ENCODE measurements at regions not wholly inside any gene's neighbourhood (a gene's known extent, or its start where the extent isn't known, plus 50 kb on each side); places are given as distances from the start of the nearest gene placed in this dataset.

DNA sequence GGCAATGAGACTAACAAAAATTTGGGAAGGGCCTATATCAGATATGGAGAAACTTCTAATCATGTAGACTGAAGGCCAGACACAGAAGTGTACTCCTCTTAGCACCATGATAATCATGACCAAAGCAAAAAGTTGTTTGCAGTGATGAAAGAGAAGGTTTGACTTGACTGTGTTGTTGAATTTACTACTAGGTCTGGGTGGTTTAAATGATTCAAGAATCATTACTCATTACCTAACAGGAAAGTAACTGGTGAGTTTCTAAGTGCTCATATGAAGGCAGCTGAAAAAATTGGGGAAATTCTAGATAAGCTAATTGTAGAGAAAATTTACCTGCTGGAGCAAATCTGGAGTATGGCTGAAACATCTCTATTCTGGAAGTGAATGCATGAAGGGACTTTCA, 451.5 kb upstream of the SORCS1 start:
- TF ChIP-seq, protein P1, sequence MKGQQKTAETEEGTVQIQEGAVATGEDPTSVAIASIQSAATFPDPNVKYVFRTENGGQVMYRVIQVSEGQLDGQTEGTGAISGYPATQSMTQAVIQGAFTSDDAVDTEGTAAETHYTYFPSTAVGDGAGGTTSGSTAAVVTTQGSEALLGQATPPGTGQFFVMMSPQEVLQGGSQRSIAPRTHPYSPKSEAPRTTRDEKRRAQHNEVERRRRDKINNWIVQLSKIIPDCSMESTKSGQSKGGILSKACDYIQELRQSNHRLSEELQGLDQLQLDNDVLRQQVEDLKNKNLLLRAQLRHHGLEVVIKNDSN (IDR thresholded peaks at IDR 0.05): no peak
- TF ChIP-seq NFIC (IDR thresholded peaks at IDR 0.05) (no peak), EGR1 (IDR thresholded peaks at IDR 0.05) (no peak), TEAD4 (IDR thresholded peaks at IDR 0.05) (no peak), RAD21 (IDR thresholded peaks at IDR 0.05; ENCODE audit: low read depth) (no peak), TCF12 (IDR thresholded peaks at IDR 0.05; ENCODE audit: low read depth) (no peak), CEBPB (IDR thresholded peaks at IDR 0.05) (no peak)
- TF ChIP-seq, protein P2, sequence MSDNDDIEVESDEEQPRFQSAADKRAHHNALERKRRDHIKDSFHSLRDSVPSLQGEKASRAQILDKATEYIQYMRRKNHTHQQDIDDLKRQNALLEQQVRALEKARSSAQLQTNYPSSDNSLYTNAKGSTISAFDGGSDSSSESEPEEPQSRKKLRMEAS (IDR thresholded peaks at IDR 0.05): no peak
- TF ChIP-seq, protein P3, sequence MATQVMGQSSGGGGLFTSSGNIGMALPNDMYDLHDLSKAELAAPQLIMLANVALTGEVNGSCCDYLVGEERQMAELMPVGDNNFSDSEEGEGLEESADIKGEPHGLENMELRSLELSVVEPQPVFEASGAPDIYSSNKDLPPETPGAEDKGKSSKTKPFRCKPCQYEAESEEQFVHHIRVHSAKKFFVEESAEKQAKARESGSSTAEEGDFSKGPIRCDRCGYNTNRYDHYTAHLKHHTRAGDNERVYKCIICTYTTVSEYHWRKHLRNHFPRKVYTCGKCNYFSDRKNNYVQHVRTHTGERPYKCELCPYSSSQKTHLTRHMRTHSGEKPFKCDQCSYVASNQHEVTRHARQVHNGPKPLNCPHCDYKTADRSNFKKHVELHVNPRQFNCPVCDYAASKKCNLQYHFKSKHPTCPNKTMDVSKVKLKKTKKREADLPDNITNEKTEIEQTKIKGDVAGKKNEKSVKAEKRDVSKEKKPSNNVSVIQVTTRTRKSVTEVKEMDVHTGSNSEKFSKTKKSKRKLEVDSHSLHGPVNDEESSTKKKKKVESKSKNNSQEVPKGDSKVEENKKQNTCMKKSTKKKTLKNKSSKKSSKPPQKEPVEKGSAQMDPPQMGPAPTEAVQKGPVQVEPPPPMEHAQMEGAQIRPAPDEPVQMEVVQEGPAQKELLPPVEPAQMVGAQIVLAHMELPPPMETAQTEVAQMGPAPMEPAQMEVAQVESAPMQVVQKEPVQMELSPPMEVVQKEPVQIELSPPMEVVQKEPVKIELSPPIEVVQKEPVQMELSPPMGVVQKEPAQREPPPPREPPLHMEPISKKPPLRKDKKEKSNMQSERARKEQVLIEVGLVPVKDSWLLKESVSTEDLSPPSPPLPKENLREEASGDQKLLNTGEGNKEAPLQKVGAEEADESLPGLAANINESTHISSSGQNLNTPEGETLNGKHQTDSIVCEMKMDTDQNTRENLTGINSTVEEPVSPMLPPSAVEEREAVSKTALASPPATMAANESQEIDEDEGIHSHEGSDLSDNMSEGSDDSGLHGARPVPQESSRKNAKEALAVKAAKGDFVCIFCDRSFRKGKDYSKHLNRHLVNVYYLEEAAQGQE (IDR thresholded peaks at IDR 0.05; ENCODE audit: low read depth): no peak

Data from Ishikawa (cell line).